ENCODE measurements at regions not wholly inside any gene's neighbourhood (a gene's known extent, or its start where the extent isn't known, plus 50 kb on each side); places are given as distances from the start of the nearest gene placed in this dataset.
"Not testable (repeated sequence)": the region's sequence is repeated elsewhere in the genome, so short reads cannot be mapped to it uniquely, and the experiment has no call there.

DNA sequence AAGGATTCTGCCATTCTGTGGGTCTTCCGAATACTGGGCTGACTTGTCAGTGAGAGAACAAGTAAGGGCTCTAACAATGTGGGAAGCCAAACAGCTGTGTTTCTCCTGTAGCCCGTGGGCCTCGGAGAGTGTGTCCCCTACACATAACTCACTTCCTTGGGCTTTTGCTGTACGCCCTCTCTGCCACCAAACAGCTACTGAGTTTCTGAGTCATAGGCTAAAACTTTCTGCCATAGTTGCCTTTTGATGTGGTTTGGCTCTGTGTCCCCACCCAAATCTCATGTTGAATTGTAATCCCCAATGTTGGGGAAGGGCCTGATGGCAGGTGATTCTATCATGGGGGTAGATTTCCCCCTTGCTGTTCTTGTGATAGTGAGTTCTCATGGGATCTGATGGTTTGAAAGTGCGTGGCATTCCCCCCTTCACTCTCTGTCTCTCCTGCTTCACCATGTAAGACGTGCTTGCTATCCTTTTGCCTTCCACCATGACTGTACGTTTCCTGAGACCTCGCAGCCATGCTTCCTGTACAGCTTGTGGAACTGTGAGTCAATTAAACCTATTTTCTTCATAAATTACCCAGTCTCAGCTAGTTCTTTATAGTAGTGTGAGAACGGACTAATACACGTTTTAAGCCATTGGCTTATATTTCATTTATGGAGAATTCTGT lies 194.8 kb upstream of the HMCN1 start:
- no peaks in the 10 kb centered on the region for H3K27me3 ChIP-seq (ENCODE audit: control insufficient read depth, insufficient read depth, low read length)
- no peak for DNase-seq (ENCODE audit: low read depth)
- no peak overlapping the region for H3K4me3 ChIP-seq (ENCODE audit: low read depth, low read length)
- H3K36me3 ChIP-seq (ENCODE audit: control insufficient read depth, insufficient read depth, low read length) = no peaks in the 10 kb centered on the region
- ChIA-PET POLR2A (no interaction called here), CTCF (interaction anchor here (0.7 kb wide), 1 partner anchor 28 kb away, joined by 3 read pairs; no protein-coding TSS in a partner anchor)
- TF ChIP-seq CTCF (IDR thresholded peaks at IDR 0.05; ENCODE audit: insufficient read depth, low read depth, low read length) = no peak

DNA sequence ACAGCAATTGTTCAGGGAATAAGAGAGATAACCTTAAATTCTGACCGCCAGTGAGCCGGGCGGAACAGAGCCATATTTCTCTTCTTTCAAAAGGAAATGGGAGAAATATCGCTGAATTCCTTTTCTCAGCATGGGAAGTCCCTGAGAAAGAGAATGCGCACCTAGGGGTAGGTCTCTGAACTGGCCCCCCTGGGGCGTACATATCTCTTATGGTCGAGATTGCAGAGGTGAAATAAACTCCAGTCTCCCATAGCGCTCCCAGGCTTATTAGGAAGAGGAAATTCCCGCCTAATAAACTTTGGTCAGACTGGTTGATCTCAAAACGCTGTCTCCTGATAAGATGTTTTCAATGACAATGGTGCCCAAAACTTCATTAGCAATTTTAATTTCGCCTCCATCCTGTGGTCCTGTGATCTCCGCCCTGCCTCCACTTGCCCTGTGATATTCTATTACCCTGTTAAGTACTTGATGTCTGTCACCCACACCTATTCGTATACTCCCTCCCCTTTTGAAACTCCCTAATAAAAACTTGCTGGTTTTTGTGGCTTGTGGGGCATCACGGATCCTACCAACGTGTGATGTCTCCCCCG lies 195.8 kb upstream of the HMCN1 start:
- CTCF ChIA-PET; H3K4me3 ChIP-seq (ENCODE audit: low read depth, low read length); H3K36me3 ChIP-seq (ENCODE audit: control insufficient read depth, insufficient read depth, low read length); DNase-seq (ENCODE audit: low read depth); POLR2A ChIA-PET; H3K27me3 ChIP-seq (ENCODE audit: control insufficient read depth, insufficient read depth, low read length): not testable (repeated sequence)

DNA sequence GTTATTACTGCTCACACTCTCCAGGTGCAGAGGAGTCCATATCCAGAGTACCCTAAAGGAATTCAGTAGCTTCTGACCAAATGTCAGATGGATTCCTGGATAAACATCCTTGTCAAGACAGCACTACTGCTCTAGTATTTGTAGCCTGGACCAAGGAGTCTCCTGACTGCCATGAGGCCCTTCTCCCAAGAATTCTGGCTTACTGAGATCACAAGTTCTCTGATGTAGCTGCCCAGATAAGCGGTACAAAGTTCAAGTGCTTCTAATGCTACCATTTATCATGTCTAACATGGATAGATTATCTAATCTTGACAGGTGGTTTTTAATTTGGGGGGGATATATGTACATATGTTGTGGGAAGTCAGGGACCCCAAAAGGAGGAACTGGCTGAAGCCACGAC lies 196.6 kb upstream of the HMCN1 start:
- CTCF ChIA-PET = no interaction called here
- Histone ChIP-seq H3K36me3 (ENCODE audit: control insufficient read depth, insufficient read depth, low read length) (no peaks in the 10 kb centered on the region), H3K27me3 (ENCODE audit: control insufficient read depth, insufficient read depth, low read length) (no peaks in the 10 kb centered on the region), H3K4me3 (ENCODE audit: low read depth, low read length) (no peak overlapping the region)
- POLR2A ChIA-PET = no interaction called here
- no peak for TF ChIP-seq CTCF (IDR thresholded peaks at IDR 0.05; ENCODE audit: insufficient read depth, low read depth, low read length)
- no peak for DNase-seq (ENCODE audit: low read depth)

DNA sequence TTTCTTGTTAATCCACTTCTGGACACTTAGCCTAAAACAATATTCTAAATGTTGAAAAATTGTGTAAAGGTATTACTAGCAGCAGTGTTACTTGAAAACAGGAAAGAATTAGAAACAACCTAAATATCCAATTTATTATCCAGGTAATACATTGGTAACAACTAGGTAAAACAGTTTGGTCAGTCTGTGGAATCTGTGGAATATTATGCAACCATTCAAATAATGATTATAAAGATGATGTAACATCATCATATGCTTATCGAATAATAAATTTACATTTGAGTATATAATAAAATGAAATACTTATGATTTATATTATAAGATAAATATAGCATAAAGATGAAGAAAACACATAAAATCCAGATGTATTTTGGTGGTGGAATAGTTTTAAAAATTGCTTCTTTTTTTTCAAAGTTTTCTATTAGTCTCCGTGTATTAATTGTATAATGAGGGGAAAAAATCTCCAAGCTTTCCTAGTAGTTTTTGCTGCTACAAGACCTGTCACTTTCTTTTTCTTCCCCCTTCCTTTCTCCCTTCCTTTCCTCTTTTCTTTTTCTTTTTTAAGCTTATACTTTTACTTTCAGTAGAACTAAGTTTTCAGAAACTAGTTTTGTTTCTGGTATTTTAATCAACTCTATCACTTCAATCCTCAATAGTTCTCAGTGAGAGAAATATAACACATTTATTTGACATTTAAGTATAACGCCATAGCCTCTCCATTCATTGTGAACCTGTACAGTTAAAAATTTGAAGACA lies 197.8 kb upstream of the HMCN1 start:
- DNase-seq (ENCODE audit: low read depth) = no peak
- Histone ChIP-seq H3K27me3 (ENCODE audit: control insufficient read depth, insufficient read depth, low read length) (no peaks in the 10 kb centered on the region), H3K4me3 (ENCODE audit: low read depth, low read length) (no peak overlapping the region), H3K36me3 (ENCODE audit: control insufficient read depth, insufficient read depth, low read length) (no peaks in the 10 kb centered on the region)
- POLR2A ChIA-PET = no interaction called here
- no peak for TF ChIP-seq CTCF (IDR thresholded peaks at IDR 0.05; ENCODE audit: insufficient read depth, low read depth, low read length)
- CTCF ChIA-PET = no interaction called here

GRCh38 chr1:185535621-185536020 lies 198.6 kb upstream of the HMCN1 start:
- CTCF ChIA-PET = no interaction called here
- Histone ChIP-seq H3K27me3 (ENCODE audit: control insufficient read depth, insufficient read depth, low read length) (no peaks in the 10 kb centered on the region), H3K36me3 (ENCODE audit: control insufficient read depth, insufficient read depth, low read length) (no peaks in the 10 kb centered on the region), H3K4me3 (ENCODE audit: low read depth, low read length) (no peak overlapping the region)
- TF ChIP-seq CTCF (IDR thresholded peaks at IDR 0.05; ENCODE audit: insufficient read depth, low read depth, low read length) = no peak
- DNase-seq (ENCODE audit: low read depth) = no peak
- POLR2A ChIA-PET = no interaction called here

All from BJ (cell line).